CD4-positive, alpha-beta T cell (primary cell): ENCODE measurements at regions not wholly inside any gene's neighbourhood (a gene's known extent, or its start where the extent isn't known, plus 50 kb on each side); places are given as distances from the start of the nearest gene placed in this dataset.

Source experiments
- ATAC-seq: fragments of 200-7000 bp; cut with Tn5 transposase; one replicate; pipeline ENCODE4 v1.10.0; 2022; ENCODE audit warnings: mild to moderate bottlenecking; ENCODE audit not compliant: poor library complexity
- CTCF ChIA-PET: fragments of 350-600 bp; sonication (Branson Sonifier 250); formaldehyde crosslinking; loops from one replicate; lab custom pipeline; 2021; ENCODE audit warnings: antibody characterized with exemption, inconsistent platforms; lab: Charles Lee
- POLR2A ChIA-PET: fragments of 350-600 bp; sonication (Branson Sonifier 250); formaldehyde crosslinking; loops from one replicate; lab custom pipeline; 2021; ENCODE audit warnings: antibody characterized with exemption, inconsistent platforms; lab: Charles Lee
- DNase-seq, 14 experiments: peaks; one replicate each; pipeline ENCODE4 v3.0.0-alpha.2; 2013 to 2020; ENCODE audit warnings: mixed read lengths in 2 of 14
- H3K27ac ChIP-seq, 2 donors: one replicate each; pipeline versions ENCODE4 v1.5.1 to v1.7.0; 2013; ENCODE audit warnings: low read length in 2 of 2, low read depth in 1 of 2, mild to moderate bottlenecking in 1 of 2
- H3K27me3 ChIP-seq, 2 experiments: 1 replicate in 1 of 2; 2 replicates in 1 of 2; pipeline versions ENCODE4 v1.6.1 to v1.7.0; 2013; ENCODE audit warnings: low read length in 2 of 2, control low read depth in 1 of 2, mild to moderate bottlenecking in 1 of 2, moderate library complexity in 1 of 2; ENCODE audit not compliant: insufficient read depth in 2 of 2, control insufficient read depth in 1 of 2
- H3K36me3 ChIP-seq: one replicate; pipeline ENCODE4 v1.6.1; 2013; ENCODE audit warnings: low read length, control low read depth; ENCODE audit not compliant: insufficient read depth
- H3K4me1 ChIP-seq: one replicate; pipeline ENCODE4 v1.6.1; 2013; ENCODE audit warnings: low read length, control low read depth; ENCODE audit not compliant: insufficient read depth
- H3K4me3 ChIP-seq: one replicate; pipeline ENCODE4 v1.5.1; 2013; ENCODE audit warnings: mild to moderate bottlenecking, low read length, moderate library complexity
- H3K9me3 ChIP-seq, 2 experiments: 1 replicate in 1 of 2; 2 replicates in 1 of 2; pipeline versions ENCODE4 v1.6.1 to v1.7.0; 2013; ENCODE audit warnings: low read length in 2 of 2, mild to moderate bottlenecking in 2 of 2, control low read depth in 1 of 2, moderate library complexity in 1 of 2; ENCODE audit not compliant: control insufficient read depth in 1 of 2, insufficient read depth in 1 of 2
- H3K27ac Mint-ChIP-seq: one replicate; pipeline ENCODE4 v1.8.0; 2020; ENCODE audit warnings: mixed read lengths
- H3K27me3 Mint-ChIP-seq: one replicate; pipeline ENCODE4 v1.8.0; 2021; ENCODE audit warnings: mixed read lengths
- H3K36me3 Mint-ChIP-seq: one replicate; pipeline ENCODE4 v1.8.0; 2021; ENCODE audit warnings: low read depth, mixed read lengths
- H3K4me1 Mint-ChIP-seq: one replicate; pipeline ENCODE4 v1.8.0; 2021; ENCODE audit warnings: low read depth, mixed read lengths
- H3K4me3 Mint-ChIP-seq: one replicate; pipeline ENCODE4 v1.8.0; 2020; ENCODE audit warnings: mild to moderate bottlenecking, mixed read lengths
- H3K9me3 Mint-ChIP-seq: one replicate; pipeline ENCODE4 v1.8.0; 2020; ENCODE audit warnings: mixed read lengths
- CTCF ChIP-seq: fragments of 200-600 bp; IDR thresholded peaks from one replicate; pipeline ENCODE4 v1.8.0; 2022; ENCODE audit warnings: antibody characterized with exemption, mild to moderate bottlenecking
- intact Hi-C, 2 experiments: fragments of 100-400 bp; cut with DNase I in 1 of 2; cut with micrococcal nuclease in 1 of 2; formaldehyde crosslinking; loops; one replicate each; pipeline versions ENCODE4 v1.15.1 to v1.9.0; 2023 to 2025; cut with DNase I, micrococcal nuclease

DNA sequence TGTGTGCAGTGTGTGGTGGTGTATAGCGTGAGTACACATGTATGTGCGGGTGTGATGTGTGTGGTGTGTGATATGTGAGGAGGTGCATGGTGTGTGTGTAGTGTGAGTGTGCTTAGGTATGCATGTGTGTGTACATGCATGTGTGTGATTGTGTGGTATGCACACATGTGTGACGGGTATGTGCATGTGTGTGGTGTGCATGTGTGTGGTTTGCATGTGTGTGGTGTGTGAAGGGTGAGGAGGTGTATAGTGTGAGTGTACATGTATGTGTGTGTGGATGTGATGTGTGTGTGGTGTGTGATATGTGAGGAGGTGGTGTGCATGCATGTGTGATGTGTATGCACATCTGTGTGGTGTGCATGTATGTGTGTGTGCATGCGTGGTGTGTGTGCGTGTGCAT is 105.6 kb downstream of the CMPK2 start:
- Mint-ChIP-seq H3K27me3 (peaks cover 5% of the 10 kb centered on the region), H3K27ac (no peak overlapping the region), H3K9me3 (no peaks in the 10 kb centered on the region), H3K4me3 (no peak overlapping the region), H3K4me1 (no peaks in the 10 kb centered on the region), H3K36me3 (no peaks in the 10 kb centered on the region)
- H3K4me1 ChIP-seq = no peaks in the 10 kb centered on the region
- H3K27me3 ChIP-seq = peaks cover 0 to 11% of the 10 kb centered on the region in 2 experiments
- H3K4me3 ChIP-seq = no peak overlapping the region
- POLR2A ChIA-PET = no interaction called here
- H3K9me3 ChIP-seq = peaks cover 0 to 4% of the 10 kb centered on the region in 2 experiments
- H3K36me3 ChIP-seq = no peaks in the 10 kb centered on the region
- no peak for DNase-seq
- CTCF ChIA-PET = interaction anchor here (1.0 kb wide), 1 partner anchor 13 kb away, joined by 4 read pairs; no protein-coding TSS in a partner anchor
- TF ChIP-seq CTCF = no peak
- H3K27ac ChIP-seq = no peak overlapping the region
- intact Hi-C loops = no loop called here
- no peak for ATAC-seq

GRCh38 chr2:6764968-6765723 is 100.6 kb downstream of the CMPK2 start:
- Histone ChIP-seq H3K27ac (no peak overlapping the region), H3K36me3 (no peaks in the 10 kb centered on the region), H3K4me1 (no peaks in the 10 kb centered on the region), H3K4me3 (no peak overlapping the region), H3K9me3 (no peaks in the 10 kb centered on the region), H3K27me3 (no peaks in the 10 kb centered on the region)
- intact Hi-C loops = no loop called here
- no peaks in the 10 kb centered on the region for H3K9me3 Mint-ChIP-seq
- no peaks in the 10 kb centered on the region for H3K36me3 Mint-ChIP-seq
- H3K4me1 Mint-ChIP-seq = no peaks in the 10 kb centered on the region
- no peak overlapping the region for H3K27ac Mint-ChIP-seq
- no peak for DNase-seq
- no peak overlapping the region for H3K4me3 Mint-ChIP-seq
- no peak for ATAC-seq
- no peak for TF ChIP-seq CTCF
- ChIA-PET CTCF (no interaction called here), POLR2A (no interaction called here)
- H3K27me3 Mint-ChIP-seq = no peaks in the 10 kb centered on the region

DNA sequence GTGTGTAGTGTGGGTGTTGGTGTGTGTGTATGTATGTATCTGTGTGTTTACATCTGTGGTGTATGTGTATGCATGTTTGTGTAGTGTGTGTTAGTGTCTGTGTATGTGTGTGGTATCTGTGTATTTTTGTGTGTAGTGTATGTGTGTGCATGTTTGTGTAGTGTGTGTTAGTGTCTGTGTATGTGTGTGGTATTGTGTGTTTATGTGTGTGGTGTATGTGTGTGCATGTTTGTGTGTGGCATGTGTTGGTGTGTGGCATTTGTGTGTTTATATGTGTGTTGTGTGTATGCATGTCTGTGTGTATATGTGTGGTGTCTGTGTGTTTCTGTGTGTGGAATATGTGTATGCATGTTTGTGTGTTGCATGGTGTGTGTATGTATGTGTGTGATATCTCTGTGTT is 96.4 kb downstream of the CMPK2 start:
- DNase-seq (no peak), ATAC-seq (no peak)
- ChIA-PET POLR2A (no interaction called here), CTCF (no interaction called here)
- peaks cover 27% of the 10 kb centered on the region for H3K27me3 Mint-ChIP-seq
- Histone ChIP-seq H3K27ac (no peak overlapping the region), H3K9me3 (no peaks in the 10 kb centered on the region), H3K4me3 (no peak overlapping the region), H3K36me3 (no peaks in the 10 kb centered on the region), H3K4me1 (peaks cover 6% of the 10 kb centered on the region), H3K27me3 (peaks cover 7 to 10% of the 10 kb centered on the region in 2 experiments)
- H3K9me3 Mint-ChIP-seq = no peaks in the 10 kb centered on the region
- H3K36me3 Mint-ChIP-seq = no peaks in the 10 kb centered on the region
- H3K4me1 Mint-ChIP-seq = peaks cover 14% of the 10 kb centered on the region
- H3K4me3 Mint-ChIP-seq = no peak overlapping the region
- H3K27ac Mint-ChIP-seq = no peak overlapping the region
- intact Hi-C loops = no loop called here
- TF ChIP-seq CTCF = no peak
